Skin of body (tissue), 1 donor: ENCODE measurements at regions not wholly inside any gene's neighbourhood (a gene's known extent, or its start where the extent isn't known, plus 50 kb on each side); places are given as distances from the start of the nearest gene placed in this dataset.

Source experiments
- DNase-seq: peaks from one replicate; lab custom pipeline; 2025; lab: John Stamatoyannopoulos, UW

DNA sequence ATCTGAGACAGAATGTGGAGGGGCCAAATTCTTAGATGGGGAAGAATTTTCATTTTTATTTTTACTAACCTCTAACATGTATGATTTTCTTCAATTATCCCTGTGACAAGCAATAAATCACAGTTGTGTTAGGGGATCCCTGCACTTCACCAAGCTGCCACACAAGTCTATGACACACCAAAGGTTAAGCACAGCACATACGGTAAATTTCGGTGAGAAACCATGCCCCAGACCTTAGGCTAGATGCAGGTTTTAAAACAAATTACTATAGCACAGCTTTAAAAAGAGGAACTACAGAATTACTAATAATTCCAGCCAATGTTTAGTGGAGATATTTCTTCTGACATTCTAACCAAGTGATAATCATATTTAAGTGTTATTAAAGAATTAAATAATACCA, 175.7 kb upstream of the RORB start:
- DNase-seq: no peak

DNA sequence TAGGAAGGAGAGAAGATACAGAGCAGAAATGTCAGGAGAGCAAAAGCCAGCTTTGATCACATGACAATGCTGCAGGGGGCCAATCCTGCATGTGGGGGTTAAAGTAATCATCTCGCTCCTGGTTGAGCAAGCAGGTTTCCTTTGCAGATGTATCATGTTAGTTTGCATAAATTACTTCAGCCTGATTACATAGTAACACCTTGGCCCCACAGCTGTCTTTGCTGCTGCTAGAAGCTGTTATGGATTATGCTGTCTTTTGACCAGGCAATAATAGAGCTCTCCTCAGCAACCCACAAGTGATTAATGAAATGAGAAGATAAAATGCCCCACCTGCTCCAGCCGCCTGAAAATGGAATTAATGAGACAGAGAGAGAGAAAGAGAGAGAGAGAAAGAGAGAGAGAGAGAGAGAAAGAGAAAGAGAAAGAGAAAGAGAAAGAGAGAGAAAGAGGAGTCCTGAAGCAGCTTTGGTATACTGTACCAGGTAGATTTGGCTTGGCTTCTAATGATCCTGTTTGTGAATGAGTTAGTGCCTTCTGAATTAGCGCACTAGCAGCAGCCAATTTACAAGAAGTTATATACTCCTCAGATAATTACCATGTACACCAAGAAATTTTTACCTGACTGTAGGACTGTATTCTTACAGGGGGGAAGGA, 174.3 kb upstream of the RORB start:
- DNase-seq: no peak

DNA sequence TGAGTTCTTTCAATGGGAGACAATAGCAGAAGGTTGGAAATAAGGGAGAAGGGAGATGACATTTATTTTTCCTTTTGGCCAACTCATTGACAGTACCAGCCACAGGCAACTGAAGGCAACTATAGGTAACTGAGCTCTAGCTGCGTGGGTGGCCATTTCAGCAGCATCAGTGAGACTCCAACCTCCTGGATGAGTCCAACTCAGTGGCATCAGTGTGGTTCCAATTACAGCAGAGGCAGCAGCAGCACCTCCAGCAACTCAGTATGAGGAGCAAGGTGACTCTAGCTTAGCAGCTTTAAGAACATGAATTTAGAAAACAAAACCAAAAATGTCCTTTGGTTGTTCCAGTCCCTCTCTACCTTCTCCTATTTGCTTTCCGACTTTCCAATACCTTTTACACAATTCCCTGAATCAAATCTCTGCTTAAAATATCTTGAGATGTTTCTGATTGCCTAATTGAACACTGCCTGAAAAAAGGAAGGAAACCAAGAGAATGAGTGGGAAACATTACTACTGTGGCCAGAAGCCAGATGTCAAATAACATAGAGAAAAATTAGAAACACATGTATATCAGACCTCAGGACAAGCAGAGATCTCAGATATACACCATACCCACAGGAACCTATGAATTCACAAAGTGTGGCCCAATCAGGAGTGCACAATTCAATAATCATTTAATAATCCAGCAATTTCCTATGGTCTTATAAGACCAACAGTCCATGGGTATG, 166.5 kb upstream of the RORB start:
- no peak for DNase-seq

DNA sequence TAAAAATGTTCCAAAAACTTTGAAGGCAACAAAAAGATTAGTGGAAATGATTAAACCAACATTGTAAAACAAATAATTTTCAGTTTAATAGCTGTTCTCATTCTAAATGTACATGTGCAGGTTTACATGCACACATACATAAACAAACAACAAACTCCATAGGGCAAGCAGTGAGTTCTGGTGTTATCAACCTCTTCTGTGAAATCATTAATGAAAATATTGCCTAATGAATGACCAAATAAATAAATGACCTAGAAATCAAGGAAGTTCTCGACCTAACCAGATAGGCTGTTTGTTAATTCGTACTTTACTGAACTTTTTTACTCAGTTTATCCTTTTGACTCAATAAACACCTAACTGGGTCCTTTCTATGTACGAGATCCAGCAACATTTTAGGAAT, 165.5 kb upstream of the RORB start:
- DNase-seq: no peak

DNA sequence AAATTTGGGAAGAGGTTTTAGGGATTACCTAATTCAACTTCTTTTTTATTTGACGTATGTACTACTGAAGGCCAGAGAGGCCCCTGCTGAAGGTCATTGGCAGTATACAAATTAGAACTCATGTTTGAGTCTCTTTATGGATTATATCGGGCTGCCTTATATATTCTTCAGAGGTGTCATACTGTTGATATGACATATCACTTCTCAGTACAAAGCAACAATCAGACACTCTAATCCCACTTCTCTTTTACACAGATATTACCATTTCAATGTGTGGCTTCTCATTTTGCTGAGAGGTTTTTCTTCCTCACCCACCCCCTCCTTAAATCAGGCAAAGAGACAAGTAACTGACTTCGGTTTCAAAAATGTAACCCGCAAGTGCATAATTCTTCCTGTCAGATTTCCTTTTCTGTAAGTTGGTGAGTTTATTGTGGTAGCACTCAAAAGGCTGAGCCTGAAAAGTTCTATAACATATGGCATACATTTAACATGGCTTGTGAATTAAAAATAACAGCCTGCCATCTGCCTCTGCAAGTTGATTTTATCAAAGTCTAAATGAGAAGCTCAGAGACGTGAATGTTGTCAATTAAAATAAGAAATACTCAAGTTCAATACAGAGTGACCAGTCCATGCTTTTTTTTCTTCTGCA, 163.6 kb upstream of the RORB start:
- peak; percentile 4 for DNase-seq

DNA sequence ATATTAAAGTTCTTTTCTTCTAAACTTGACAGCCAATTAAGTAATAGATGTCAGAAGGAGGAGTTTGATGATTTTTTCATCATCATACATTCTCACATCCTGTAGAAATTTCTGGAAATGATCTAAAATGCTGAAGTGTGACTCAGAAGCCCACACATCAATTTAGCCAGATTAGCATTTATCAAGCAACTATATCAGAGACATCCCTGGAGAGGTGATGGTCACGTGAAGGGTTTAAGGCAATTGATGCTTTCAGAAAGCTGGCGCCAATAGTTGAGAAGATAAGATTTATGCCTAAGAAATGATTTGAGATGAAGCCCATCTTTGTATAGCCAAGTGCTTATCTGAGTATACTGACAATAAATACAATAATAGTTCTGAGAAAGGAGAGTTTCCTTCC, 162.9 kb upstream of the RORB start:
- DNase-seq: no peak

DNA sequence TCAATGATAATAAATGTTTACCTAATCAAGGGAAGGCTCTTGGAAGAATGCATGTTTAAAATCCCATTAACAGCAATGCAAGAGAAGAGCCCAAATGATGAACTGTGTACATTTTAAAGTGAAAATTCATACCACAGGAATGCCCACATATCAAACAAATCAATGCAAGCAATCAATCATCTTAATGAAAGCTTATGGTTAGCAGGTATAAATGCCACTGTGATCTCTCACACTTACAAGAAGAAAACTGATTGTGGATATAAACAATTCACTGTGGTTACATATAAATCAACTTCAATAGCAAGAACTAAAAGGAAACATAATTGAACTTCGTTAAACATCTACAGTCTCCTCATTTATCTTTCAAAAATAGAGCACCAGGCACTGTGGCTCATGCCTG, 161.0 kb upstream of the RORB start:
- no peak for DNase-seq

DNA sequence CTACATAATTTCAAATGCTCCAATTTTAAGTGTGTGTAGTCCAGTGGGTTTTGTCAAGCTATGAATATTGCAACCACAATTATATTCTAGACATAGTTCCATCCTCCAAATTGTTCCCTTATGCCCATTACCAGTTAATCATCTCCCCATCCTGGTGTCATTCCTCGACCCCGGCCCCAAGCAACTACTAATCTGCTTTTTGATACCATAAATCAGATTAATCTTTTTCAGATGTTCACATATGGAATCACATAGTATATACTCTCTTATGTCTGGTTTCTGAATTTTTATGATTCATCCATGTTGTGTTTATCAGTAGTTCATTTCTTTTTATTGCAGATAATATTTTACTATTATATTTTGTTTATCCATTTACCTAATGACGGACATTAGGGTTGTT, 148.4 kb upstream of the RORB start:
- no peak for DNase-seq

DNA sequence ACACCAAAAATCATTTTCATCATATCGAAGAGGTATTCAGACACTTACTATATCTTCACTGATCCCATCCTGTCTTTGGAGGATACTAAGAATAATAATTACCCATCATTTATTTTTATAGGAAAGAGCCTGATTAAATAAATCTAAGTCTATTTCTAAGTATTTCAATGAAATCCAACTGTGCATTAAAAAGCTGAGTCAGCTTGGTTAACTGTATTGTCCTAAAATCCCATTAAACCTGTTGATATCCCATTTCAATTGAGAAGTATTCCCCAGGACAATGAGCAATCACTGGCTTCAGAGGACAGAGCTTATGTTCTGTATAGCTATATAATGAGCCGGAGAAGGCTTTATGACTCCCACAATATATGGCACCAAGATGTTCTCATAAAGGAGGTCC, 142.0 kb upstream of the RORB start:
- no peak for DNase-seq

DNA sequence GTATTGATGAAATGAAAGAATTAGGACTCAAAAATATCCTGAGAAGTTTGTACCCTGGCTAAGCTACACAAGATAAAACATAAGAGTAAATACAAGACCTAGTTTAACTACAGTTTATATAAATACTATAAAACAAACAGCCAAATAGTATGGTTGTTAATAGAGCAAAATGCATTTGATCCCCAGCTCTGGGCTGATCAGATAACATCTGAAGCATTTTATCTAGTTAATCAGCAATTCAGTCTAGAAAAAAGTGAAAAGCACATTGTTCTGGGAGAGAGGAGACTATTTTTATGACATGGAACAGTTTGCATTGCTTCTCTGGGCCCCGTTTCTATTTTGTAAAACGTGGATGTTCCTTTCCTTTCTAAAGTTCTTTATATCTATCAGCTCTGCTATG, 139.6 kb upstream of the RORB start:
- no peak for DNase-seq

DNA sequence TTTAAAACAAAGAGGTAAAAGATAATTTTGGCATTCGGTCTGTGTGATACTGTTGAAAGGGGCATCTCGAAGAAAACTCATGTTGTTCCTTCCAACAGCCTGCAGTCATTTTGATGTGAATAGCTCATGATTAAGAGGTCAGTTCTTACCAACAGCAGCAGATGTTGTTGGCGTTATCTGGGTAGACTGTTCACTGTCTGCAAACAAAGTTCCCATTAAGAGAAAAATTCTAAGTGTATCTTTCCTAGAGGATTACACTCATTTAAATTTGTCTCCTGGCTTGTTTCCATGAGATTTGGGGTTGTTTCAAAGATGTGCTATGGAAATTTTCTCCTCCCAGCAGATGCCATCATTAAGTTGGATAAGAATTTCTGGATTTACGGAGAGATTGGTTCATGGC, 138.2 kb upstream of the RORB start:
- DNase-seq: no peak

DNA sequence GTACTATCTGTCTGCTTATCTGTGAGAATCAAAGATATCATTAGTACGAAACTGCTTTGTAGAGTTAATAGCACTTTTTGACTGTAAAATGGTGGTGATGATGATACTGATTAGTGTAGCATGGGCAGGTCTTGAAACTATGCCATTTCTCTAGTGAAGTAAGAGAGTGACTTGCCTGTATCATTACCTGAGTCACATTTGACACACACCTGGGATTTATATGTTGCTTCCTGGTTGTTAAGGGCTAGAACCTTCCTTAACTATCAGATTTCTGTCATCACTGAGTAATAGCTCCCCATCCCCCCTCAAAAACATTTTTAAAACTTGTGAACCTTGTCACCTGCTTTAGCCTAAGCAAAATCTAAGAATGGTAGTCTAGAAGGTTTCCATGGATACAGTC, 135.6 kb upstream of the RORB start:
- DNase-seq: no peak

DNA sequence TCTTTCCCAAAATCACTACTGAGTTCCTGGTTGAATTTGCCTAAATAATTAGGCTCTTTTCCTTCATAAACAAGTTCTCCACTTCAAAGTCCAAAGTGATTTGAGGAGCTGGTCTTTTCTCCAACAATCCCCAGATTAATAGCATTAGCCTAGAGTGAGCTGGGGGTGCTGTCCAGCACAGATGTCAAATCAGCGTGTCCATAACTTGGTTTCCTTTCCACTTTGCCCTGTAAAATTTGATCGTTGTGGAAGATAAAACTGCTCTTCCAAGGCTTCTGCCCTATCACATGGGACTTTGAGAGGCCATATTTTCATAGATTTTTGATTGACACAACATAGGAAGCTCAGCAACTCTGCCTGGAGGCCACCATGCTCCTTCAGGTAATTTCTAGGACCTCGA, 134.7 kb upstream of the RORB start:
- DNase-seq: no peak

DNA sequence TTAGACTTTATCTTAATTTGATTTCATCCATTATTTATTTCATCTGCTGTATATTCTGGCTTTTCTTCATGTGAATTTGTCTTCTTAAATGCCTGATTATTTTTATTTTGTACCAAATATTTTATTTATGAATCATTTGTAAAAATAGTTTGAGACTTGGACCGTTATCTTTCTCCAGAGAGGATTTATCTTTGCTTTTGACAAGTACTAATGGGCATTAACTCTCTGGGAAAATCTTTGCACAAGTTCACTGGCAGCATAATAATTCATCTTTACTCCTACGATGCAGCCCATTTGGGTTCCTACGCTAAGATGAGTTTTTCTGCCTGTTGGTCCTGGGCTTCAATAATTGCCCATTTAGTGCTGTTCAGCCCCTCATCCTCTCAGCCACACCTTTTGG, 131.0 kb upstream of the RORB start:
- DNase-seq: no peak

DNA sequence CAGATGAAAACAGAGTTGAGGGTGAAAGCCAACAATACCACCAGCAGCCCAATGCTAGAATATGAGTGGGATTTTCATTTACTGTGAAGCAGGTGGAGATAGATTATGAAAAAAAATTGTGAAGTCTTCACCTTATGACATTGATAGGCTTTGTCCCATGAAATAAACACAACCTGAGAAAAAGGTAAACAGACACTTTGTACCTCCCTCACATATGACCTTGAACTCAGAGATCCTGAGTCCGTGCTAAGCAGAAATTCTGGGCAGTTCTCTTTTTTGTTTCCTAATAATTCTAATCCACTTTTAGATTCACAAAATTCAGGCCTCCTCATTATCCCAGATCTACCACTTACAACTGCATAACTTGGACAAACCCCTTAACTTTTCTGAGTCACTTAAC, 127.3 kb upstream of the RORB start:
- no peak for DNase-seq

DNA sequence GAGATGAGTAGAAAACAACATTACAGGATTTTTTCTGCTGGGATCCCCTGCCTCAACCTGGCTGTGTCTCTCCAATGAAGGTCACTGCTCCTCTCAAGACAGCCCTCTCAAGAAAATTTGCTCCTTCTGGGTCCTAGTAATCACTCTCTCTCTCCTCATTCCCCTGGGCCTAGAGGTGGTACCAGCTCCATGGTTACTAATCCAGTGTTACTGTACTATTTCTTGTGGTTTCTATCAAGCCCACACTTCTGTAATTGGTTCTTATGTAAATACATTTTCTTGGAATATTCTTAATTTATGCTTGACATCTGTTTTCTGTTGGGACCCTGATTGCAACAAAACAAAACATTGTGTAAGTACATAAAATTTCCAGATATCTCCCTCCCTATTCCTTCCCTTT, 123.8 kb upstream of the RORB start:
- no peak for DNase-seq

DNA sequence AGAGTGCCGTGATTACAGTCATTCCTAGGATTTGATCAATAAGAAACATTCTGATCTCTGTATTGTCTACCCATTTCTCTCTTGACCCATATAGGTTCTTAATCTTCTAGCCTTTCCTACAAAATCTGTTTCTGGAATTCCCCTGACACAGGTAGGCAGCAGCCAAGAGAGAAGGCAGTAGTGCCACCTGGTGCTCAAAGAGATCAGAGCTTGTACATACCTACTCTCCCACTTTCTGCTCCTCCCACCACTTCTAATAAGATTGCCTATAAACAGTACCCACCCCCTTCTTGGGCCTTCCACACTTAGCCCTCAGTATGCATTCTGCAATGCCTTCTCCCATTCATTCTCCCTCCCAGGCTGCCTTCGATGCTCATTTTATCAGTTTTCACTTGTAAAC, 117.4 kb upstream of the RORB start:
- DNase-seq: no peak

DNA sequence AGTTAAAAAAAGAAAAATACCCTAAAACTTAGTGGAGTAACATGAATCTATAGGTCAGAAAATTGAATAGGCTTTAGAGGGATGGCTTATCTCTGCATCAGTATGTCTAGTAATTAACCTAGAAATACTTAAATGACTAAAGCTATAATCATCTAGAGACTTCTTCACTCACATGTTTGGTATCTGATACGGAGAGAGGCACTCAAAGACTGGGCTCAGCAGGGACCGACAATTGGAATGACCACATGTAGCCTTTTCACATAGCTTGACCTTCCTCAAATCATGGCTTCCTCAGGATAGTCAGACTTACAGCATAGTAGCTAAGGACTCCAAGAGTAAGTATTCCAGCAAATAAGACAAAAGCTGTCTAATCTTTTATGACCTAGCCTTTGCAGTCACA, 105.3 kb upstream of the RORB start:
- no peak for DNase-seq

DNA sequence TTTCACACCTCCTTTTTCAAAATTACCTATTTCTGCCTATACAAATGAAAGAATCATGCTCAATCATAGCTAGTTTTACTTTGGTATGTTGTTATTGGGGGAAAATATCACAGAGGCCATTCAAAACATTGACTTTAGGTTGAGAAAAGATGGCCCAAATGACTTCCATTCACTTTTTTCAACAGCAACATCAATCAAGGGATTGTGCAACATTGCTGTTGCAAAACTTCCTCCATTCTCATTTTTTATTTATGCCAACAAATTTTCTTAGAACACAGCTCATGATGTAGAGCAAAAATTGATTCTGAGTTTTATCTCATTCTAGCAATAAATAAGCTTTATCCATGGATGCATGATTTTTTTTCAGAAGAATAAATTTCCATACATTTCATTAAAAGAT, 93.6 kb upstream of the RORB start:
- no peak for DNase-seq

DNA sequence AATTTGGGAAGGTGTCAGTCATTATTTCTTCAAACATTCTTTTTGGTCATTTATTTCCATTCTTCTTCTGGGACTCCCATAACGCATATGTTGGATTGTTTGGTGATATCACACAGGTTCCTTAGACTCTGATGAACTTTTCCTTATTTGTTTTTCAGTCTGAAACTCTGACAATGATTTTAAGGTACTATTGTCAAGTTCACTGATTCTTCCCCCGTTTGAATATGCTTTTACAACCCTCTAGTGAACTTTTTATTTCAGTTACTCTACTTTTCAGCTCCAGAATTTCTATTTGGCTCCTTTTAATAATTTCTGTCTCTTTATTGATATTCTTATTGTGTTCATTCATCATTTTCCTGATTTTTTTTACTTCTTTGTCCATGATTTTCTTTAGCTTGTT, 92.5 kb upstream of the RORB start:
- no peak for DNase-seq

DNA sequence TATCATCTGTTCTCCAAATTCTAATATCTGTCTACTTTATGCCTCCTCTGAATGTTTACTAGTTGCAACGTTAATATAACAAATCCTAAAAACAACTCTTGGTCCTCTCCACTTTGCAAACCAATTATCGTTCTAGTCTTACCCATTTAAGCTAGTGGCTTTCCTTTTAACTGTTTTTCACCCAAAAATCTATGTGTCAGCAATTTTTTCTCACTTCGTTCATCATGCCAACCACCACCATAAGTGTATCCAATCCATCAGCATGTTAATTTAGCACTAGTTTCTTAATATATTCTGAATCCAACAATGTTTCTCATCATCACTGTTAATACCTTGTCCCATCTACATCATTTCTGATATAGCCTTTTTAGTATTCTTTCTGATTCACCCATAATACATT, 90.0 kb upstream of the RORB start:
- no peak for DNase-seq

DNA sequence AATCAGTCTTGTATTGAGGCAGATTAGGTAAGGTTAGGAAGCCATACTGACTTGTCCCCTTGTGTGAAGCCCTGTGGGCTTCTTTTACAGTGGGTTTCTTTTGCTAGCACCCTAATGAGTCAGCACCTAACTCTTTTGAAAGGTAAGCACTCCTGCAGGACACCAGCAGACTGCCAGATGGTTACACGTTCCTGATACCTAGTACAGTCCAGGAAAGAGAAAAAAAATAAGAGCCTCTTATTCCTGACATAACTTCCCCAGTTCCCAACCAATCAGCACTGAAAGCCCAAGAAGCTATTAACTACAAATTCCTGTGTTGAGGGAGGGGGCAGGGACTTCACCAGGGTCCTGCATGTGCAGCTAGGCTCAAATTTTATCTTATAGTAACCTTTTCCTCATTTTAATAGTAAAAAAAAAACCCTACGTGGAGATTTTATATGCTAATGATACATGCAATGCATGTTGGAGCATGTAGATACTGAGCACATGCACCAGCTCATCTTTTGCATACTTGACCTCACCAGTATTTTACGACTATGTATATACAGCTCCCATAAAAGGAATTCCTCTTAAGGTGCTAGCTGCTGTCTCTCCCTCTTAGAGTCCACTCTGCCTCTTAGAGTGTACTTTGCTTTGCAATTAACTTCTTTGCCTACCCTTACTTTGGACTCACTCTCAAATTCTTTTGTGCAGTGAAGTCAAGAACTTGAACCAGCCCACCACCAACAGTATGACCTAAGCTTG, 84.7 kb upstream of the RORB start:
- DNase-seq: no peak
